Activated CD8-positive, alpha-beta T cell treated with anti-CD3 and anti-CD28 coated beads for 36 hours (primary cell): ENCODE measurements at regions not wholly inside any gene's neighbourhood (a gene's known extent, or its start where the extent isn't known, plus 50 kb on each side); places are given as distances from the start of the nearest gene placed in this dataset.
"Not testable (repeated sequence)": the region's sequence is repeated elsewhere in the genome, so short reads cannot be mapped to it uniquely, and the experiment has no call there.

ENCODE experiments used
- ATAC-seq: fragments of 200-7000 bp; cut with Tn5 transposase; one replicate; pipeline ENCODE4 v1.10.0; 2021; ENCODE audit warnings: mild to moderate bottlenecking, moderate library complexity
- CTCF ChIA-PET: fragments of 350-600 bp; sonication (Branson Sonifier 250); formaldehyde crosslinking; loops from one replicate; lab custom pipeline; 2021; ENCODE audit warnings: antibody characterized with exemption; lab: Charles Lee
- POLR2A ChIA-PET: fragments of 350-600 bp; sonication (Branson Sonifier 250); formaldehyde crosslinking; loops from one replicate; lab custom pipeline; 2021; ENCODE audit warnings: antibody characterized with exemption; lab: Charles Lee
- DNase-seq: peaks from one replicate; pipeline ENCODE4 v3.0.0-alpha.2; 2020
- H3K27ac Mint-ChIP-seq: one replicate; pipeline ENCODE4 v1.8.0; 2021; ENCODE audit warnings: mild to moderate bottlenecking, mixed read lengths
- H3K27me3 Mint-ChIP-seq: one replicate; pipeline ENCODE4 v1.8.0; 2021; ENCODE audit warnings: mixed read lengths
- H3K36me3 Mint-ChIP-seq: one replicate; pipeline ENCODE4 v1.8.0; 2021; ENCODE audit warnings: low read depth, mixed read lengths
- H3K4me1 Mint-ChIP-seq: one replicate; pipeline ENCODE4 v1.8.0; 2021; ENCODE audit warnings: low read depth, mixed read lengths
- H3K4me3 Mint-ChIP-seq: one replicate; pipeline ENCODE4 v1.8.0; 2021; ENCODE audit warnings: mild to moderate bottlenecking, moderate library complexity, mixed read lengths
- H3K9me3 Mint-ChIP-seq: one replicate; pipeline ENCODE4 v1.8.0; 2021; ENCODE audit warnings: mixed read lengths
- intact Hi-C: fragments of 100-400 bp; cut with micrococcal nuclease; formaldehyde crosslinking; loops from one replicate; pipeline ENCODE4 v1.10.0; 2022
- TF ChIP-seq, protein P1 (sequence below): fragments of 200-600 bp; IDR thresholded peaks from one replicate; pipeline ENCODE4 v1.8.0; 2022; ENCODE audit warnings: antibody characterized with exemption, mild to moderate bottlenecking

DNA sequence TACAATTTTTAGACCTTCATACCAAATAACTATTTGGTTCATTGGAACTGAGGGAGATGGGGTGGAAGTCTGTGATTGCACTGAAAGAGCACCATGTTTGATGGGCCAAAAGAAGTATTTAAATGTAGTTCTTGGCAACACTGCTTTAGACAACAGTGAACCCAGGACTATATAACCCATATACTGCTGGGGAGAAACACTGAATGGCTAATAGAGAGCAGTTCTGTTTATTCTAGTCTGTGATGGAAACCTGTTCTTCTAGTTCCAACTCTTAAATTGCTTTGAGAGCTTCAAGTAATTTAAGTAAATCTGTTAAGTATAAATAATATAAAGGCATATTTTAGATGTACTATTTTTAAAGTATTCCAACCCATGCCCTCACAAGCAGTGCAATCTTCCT lies 96.3 kb downstream of the NIBAN1 start:
- no peak overlapping the region for H3K27ac Mint-ChIP-seq
- no peak overlapping the region for H3K4me3 Mint-ChIP-seq
- intact Hi-C loops: no loop called here
- ATAC-seq: no peak
- peaks cover 18% of the 10 kb centered on the region for H3K4me1 Mint-ChIP-seq
- POLR2A ChIA-PET: interaction anchor here (1.0 kb wide), 1 partner anchor 13 kb away, joined by 3 read pairs; no protein-coding TSS in a partner anchor
- CTCF ChIA-PET: interaction anchor here (0.6 to 1.5 kb wide), 5 partner anchors 12 to 1524 kb away, joined by 3 to 5 read pairs (median 4); no protein-coding TSS in a partner anchor
- H3K36me3 Mint-ChIP-seq: peaks cover 10% of the 10 kb centered on the region
- no peak for DNase-seq
- peaks cover 2% of the 10 kb centered on the region for H3K9me3 Mint-ChIP-seq
- peaks cover 4% of the 10 kb centered on the region for H3K27me3 Mint-ChIP-seq
- TF ChIP-seq, protein P1, sequence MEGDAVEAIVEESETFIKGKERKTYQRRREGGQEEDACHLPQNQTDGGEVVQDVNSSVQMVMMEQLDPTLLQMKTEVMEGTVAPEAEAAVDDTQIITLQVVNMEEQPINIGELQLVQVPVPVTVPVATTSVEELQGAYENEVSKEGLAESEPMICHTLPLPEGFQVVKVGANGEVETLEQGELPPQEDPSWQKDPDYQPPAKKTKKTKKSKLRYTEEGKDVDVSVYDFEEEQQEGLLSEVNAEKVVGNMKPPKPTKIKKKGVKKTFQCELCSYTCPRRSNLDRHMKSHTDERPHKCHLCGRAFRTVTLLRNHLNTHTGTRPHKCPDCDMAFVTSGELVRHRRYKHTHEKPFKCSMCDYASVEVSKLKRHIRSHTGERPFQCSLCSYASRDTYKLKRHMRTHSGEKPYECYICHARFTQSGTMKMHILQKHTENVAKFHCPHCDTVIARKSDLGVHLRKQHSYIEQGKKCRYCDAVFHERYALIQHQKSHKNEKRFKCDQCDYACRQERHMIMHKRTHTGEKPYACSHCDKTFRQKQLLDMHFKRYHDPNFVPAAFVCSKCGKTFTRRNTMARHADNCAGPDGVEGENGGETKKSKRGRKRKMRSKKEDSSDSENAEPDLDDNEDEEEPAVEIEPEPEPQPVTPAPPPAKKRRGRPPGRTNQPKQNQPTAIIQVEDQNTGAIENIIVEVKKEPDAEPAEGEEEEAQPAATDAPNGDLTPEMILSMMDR: no peak

DNA sequence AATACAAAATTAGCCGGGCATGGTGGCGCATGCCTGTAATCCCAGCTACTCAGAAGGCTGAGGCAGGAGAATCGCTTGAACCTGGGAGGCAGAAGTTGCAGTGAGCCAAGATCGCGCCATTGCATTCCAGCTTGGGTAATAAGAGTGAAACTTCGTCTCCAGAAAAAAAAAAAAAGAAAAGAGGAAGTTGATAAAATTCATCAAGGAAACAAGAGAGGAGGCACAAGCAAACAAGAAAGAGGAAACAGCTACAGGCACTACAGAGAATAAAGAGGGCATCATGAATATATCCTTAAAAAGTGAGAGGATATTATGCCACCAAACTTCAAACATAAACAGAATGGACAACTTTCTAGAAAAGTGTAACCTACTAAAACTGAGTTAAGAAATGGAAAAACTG lies 98.3 kb downstream of the NIBAN1 start:
- H3K27ac Mint-ChIP-seq, CTCF ChIA-PET: not testable (repeated sequence)

DNA sequence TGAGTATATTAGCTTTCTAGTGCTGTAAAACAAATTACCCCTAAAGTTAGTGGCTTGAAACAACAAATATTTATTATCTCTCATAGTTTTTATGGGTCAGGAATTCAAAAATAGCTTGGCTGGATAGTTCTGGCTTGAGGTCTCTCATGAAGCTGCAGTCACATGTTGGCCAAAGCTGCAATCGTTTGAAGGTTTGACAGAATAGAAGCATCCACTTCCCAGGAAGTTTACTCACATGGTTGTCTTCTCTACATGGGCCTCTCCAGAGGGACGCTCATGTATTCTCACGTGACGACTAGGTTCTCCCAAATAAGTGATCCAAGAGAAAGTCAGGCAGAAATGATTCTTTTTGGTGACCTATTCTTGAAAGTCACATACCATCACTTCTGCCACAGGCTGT lies 99.1 kb downstream of the NIBAN1 start:
- Mint-ChIP-seq H3K36me3 (peaks cover 2% of the 10 kb centered on the region), H3K4me3 (no peak overlapping the region), H3K27me3 (peaks cover 2% of the 10 kb centered on the region), H3K9me3 (no peaks in the 10 kb centered on the region), H3K4me1 (peaks cover 6% of the 10 kb centered on the region), H3K27ac (no peak overlapping the region)
- ATAC-seq: no peak
- intact Hi-C loops: no loop called here
- TF ChIP-seq, protein P1: no peak
- CTCF ChIA-PET: interaction anchor here (1.0 kb wide), 1 partner anchor 295 kb away, joined by 3 read pairs; no protein-coding TSS in a partner anchor
- DNase-seq: no peak
- POLR2A ChIA-PET: interaction anchor here (1.1 to 1.2 kb wide), 2 partner anchors 17 to 44 kb away, joined by 3 to 4 read pairs; no protein-coding TSS in a partner anchor

More for the DNA sequence above, 98.3 kb downstream of the NIBAN1 start:
- DNase-seq, H3K36me3 Mint-ChIP-seq, H3K4me3 Mint-ChIP-seq, H3K27me3 Mint-ChIP-seq, intact Hi-C loops, H3K9me3 Mint-ChIP-seq, H3K4me1 Mint-ChIP-seq, ATAC-seq: not testable (repeated sequence)
- POLR2A ChIA-PET: interaction anchor here (1.1 to 1.2 kb wide), 2 partner anchors 16 to 43 kb away, joined by 3 to 4 read pairs; no protein-coding TSS in a partner anchor

DNA sequence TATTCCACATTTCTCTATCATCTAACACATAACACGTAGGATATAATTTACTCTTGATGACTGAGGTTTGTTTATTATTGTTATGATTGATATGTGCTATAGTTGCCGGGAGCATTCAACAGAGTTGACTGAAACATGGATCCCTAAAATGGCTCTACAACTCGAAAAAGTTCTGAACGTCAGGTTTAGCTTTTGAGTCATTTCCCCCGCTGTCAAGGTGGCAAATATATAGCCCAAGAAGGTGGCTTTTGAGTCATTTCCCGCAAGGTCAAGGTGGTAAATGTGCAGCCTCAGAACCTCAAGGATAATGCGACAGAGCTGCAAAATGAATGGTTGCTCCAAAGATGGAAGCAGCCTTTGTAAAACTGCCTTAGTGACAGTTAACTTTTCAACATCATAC lies 104.0 kb downstream of the NIBAN1 start:
- ATAC-seq (peak; percentile 8), DNase-seq (peak; percentile 61)
- Mint-ChIP-seq H3K4me3 (no peak overlapping the region), H3K36me3 (peaks cover 8% of the 10 kb centered on the region), H3K4me1 (peaks cover 38% of the 10 kb centered on the region), H3K27me3 (no peaks in the 10 kb centered on the region), H3K27ac (no peak overlapping the region), H3K9me3 (peaks cover 2% of the 10 kb centered on the region)
- TF ChIP-seq, protein P1: no peak
- intact Hi-C loops: no loop called here
- CTCF ChIA-PET: no interaction called here
- POLR2A ChIA-PET: no interaction called here

DNA sequence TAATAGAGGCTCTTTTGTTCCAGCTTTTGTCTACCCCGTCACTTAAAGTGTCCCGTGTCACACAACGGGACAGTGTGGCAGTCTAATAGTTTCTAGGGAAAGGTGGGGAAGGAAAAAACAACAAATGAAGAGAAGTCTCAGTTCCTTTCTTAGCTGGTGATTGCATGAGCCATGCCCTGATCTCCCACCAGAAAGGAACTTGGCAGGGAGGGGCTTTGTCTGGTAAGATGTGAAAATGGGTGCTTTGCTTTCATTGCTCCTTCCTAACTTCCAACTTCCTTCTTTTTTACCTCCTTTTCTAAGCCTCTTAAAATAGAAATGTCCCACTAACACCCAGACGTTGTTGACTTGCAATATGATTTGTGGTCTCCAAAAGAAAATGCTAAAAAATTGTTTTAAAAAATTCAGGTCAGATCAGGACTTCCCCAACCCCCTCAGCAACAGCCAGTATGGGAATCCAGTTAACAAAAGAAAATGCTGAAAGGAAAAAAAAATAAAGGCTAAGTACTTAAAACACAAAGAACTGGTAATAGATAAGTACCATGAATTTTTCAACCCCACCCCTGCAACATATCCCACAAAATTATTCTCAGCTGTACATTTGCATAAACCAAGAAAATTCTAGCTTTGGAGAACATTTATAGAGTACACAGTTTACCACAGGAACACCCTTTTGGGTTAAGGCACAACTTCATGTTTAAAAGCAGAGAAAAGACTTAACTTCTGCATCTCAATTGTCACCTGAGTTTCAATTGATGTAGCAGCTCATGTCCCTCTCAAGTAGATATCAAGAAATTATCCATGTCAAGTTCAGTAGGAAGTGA lies 106.2 kb downstream of the NIBAN1 start:
- ATAC-seq: no peak
- peaks cover 10% of the 10 kb centered on the region for H3K36me3 Mint-ChIP-seq
- TF ChIP-seq, protein P1: no peak
- POLR2A ChIA-PET: interaction anchor here (0.8 to 1.4 kb wide), 2 partner anchors 12 to 106 kb away, joined by 3 read pairs; partner anchors contain the start of gene NIBAN1
- CTCF ChIA-PET: interaction anchor here (0.9 to 2.0 kb wide), 5 partner anchors 9 to 113 kb away, joined by 3 to 5 read pairs (median 4); no protein-coding TSS in a partner anchor
- H3K4me1 Mint-ChIP-seq: peaks cover 43% of the 10 kb centered on the region
- peaks cover 2% of the 10 kb centered on the region for H3K9me3 Mint-ChIP-seq
- H3K27ac Mint-ChIP-seq: peak overlapping the region; percentile 94
- peak overlapping the region; percentile 13 for H3K4me3 Mint-ChIP-seq
- no peaks in the 10 kb centered on the region for H3K27me3 Mint-ChIP-seq
- no peak for DNase-seq
- intact Hi-C loops: loop anchor here (2.0 kb wide), 2 partner anchors 15 to 23 kb away; no protein-coding TSS in a partner anchor
